KBM-7 (cell line): ENCODE measurements at regions not wholly inside any gene's neighbourhood (a gene's known extent, or its start where the extent isn't known, plus 50 kb on each side); places are given as distances from the start of the nearest gene placed in this dataset.
"Not testable (repeated sequence)": the region's sequence is repeated elsewhere in the genome, so short reads cannot be mapped to it uniquely, and the experiment has no call there.

Source experiments
- DNase-seq: peaks from one replicate; pipeline ENCODE4 v3.0.0-alpha.2; 2015
- in situ Hi-C: fragments of 300-500 bp; cut with MboI; formaldehyde crosslinking; loops from 2 replicates; pipeline ENCODE4 v1.14.3; 2020; ENCODE audit warnings: low sequenced_read_pairs, low pct_unique_long_range_greater_than_20kb, mixed read lengths

GRCh38 chr5:63743096-63743798, 219.0 kb downstream of the HTR1A start:
- DNase-seq, result no peak
- in situ Hi-C loops, result no loop called here

GRCh38 chr5:63732880-63733279, 229.4 kb downstream of the HTR1A start:
- in situ Hi-C loops, DNase-seq: not testable (repeated sequence)

GRCh38 chr5:63727583-63727982, 234.7 kb downstream of the HTR1A start:
- in situ Hi-C loops, result no loop called here
- no peak for DNase-seq

DNA sequence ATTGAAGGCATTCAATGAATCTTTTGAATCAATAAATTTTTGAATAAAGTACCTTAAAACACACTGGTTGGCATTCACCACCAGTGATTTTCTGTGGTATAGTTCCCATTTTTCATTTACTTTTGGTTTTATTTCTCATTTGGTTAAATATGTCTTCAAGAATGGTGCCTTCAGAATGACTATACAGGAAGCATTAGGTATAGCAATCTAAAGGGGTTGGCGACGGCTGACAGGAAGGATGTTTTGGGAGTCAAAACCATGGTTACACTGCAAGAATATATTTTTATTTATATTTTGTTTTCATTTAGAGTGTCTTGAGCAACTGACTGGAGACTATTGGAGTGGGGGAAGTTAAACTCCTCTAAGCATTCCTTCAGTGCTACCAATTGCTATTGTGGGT, 235.7 kb downstream of the HTR1A start:
- in situ Hi-C loops, result no loop called here
- DNase-seq, result no peak

DNA sequence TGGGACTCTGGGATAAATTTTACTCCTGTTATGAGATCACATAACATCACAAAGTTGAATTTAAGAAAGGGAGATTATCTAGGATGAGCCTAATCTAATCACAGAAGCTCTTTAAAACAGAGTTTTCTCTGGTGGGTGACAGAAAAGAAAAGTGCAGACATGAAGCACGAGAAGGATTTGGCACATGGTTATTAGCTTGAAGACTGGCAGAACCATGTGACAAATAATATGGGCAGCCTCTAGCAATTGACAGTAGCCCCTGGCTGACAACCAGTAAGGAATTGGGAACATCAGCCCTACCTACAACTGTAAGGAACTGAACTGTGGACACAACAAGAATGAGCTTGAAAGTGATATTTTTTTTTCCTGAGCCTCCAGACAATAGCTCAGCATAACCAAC, 243.1 kb downstream of the HTR1A start:
- in situ Hi-C loops, result no loop called here
- no peak for DNase-seq

- in situ Hi-C loops, result no loop called here
- DNase-seq, result no peak
Measured at GRCh38 chr5:63700241-63700640, 262.0 kb downstream of the HTR1A start.

GRCh38 chr5:63697811-63698210, 264.4 kb downstream of the HTR1A start:
- in situ Hi-C loops, result no loop called here

DNA sequence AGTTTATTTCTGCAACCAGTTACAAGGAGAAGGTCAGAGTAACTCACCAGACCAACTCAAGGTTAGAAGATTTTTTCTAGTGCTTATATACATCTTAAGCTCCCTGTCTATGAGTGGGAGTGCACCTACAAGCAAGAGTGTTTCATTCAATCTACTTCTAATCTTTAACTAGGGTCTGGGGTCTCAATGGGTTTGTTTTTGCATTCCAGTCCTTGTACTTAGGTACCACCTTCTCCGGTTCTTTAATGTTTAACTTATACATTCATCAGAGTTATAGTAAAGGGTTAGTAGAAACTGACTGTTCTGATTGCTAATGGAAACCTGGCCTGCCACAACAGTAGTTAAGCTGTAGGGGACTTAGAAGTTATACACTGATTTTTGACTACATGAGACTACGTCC, 271.7 kb downstream of the HTR1A start:
- no peak for DNase-seq
- in situ Hi-C loops, result no loop called here

More at GRCh38 chr5:63697811-63698210, 264.4 kb downstream of the HTR1A start:
- DNase-seq, result no peak

DNA sequence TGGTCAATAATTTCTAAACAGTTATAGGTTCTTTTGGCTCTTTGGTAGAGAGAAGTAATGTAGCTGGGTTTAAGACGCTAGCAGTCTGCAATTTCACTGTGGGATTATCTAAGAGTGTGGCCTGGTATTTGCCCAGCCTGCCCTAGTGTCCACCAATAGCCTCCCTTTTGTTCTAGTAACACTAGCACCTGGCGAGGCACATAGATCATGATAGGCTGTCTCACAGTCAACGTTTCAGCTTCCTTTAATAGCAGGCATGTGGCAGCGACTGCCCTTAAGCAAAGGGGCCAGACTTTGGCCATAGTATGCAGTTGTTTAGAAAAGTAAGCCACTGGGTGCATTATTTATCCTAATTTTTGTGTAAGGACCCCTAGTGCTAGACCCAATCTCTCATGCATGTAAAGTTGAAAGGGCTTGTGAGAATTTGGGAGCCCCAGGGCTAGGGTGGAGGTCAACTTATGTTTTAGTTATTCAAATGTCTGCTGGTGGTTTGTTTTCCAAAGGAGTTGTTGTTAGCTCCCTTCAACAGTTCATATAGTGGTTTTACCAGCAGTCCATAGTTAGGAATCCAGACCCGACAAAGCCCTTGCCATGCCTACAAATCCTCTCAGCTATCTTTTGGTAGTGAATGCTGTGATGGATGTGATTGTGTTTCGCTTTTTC, 274.3 kb downstream of the HTR1A start:
- in situ Hi-C loops, result no loop called here
- DNase-seq, result no peak

- in situ Hi-C loops, result no loop called here
- no peak for DNase-seq
Measured at GRCh38 chr5:63686938-63687337, 275.3 kb downstream of the HTR1A start.

GRCh38 chr5:63686181-63686580, 276.1 kb downstream of the HTR1A start:
- in situ Hi-C loops, result no loop called here
- no peak for DNase-seq

DNA sequence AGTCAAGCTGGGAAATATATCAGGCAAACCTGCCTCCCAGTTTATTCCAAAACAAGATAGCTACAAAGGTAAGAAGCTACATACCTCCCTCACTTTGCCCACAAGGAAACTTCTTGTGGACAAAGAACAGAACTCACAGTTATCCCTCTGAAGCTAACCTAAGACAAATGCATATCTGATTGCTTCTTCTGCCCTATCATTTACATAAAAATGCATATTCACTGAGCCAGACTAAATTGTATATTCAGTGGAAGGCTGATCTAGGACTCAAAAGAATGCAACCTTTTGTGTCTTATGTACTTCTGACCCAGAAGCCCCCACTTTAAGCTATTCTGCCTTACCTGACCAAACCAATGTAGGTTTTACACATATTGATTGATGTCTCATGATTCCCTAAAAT, 276.8 kb downstream of the HTR1A start:
- no peak for DNase-seq
- in situ Hi-C loops, result no loop called here

DNA sequence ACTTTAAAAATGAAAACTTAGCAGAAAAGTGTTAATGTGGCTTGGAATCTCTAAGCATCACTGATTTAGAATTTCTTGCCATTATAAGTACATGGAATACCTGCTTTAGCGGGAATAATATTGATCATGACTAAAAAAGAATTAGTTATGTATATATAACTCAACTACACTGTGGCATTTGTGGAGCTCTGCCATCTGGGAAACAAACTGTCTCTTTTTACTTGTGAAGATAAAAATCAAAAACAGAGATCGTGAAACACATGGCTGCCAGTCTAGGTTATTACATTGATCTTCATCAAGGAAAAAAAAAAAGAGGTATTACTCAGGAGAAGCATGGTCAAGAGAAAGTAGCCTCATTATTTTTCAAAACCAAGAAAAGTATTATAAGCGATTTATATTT, 287.4 kb downstream of the HTR1A start:
- in situ Hi-C loops, result no loop called here

DNA sequence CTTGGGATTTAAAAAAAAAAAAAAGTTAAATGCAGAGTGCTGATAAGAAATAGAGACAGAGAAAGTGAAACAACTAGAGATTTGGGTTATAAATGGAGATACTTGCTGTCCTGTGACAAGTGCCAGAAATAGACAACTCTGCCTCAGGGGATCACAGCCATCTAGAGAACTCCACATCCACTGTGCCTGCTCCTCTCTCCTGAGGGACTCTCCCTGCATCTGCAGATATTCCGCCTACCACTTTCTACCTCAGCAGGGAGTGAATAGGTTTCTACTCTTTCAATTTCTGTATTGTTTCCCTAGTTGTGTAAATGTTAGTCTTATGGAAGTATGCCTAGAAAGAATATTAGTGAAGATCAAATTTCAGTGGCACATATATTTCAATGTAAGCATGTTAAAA, 307.2 kb downstream of the HTR1A start:
- in situ Hi-C loops, result no loop called here

More for the DNA sequence above, 287.4 kb downstream of the HTR1A start:
- no peak for DNase-seq

DNA sequence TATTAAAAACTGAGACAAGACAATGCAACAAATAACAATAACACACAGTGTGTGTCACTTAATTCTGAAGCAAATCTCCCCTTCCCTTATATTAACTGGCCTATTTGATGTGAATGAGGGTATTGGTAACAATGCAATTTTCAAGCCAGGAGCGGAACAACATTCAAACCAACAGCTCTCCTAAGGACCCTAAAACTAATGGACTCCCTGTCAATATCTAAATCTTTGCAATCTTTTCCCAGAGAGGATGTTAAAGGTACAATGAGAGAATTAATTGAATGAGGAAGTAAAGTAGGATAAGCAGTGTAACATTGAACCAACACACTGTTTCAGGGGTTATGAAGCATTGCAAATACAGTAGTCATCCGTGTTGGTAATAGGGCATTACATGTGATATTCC, 311.7 kb downstream of the HTR1A start:
- no peak for DNase-seq
- in situ Hi-C loops, result no loop called here

More for the DNA sequence above, 307.2 kb downstream of the HTR1A start:
- no peak for DNase-seq

GRCh38 chr5:63648376-63648775, 313.9 kb downstream of the HTR1A start:
- in situ Hi-C loops, result no loop called here
- DNase-seq, result no peak

- DNase-seq, result no peak
- in situ Hi-C loops, result no loop called here
Measured at GRCh38 chr5:63629951-63630630, 332.2 kb downstream of the HTR1A start.

GRCh38 chr5:63613442-63613841, 348.8 kb downstream of the HTR1A start:
- no peak for DNase-seq
- in situ Hi-C loops, result no loop called here

DNA sequence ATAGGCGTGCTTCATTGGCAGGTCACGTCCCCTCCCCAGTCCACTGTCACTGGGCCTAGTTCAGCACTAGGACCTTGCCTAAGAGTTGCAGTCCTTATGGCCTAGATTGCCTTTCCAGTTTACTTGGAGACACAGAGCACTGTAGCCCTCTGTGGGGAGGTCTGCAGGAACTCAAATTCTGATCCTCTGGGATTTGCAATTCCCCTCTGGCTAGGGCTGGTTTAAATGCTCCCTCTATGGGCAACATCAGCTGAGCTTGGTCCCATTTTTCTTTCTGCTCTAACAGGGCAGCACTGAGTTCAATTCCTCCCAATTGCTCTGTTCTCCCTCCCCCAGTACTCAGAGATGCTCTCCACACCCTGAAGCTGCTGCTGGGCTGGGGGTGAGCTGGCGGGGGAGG, 358.2 kb downstream of the HTR1A start:
- DNase-seq, result no peak
- in situ Hi-C loops, result no loop called here

DNA sequence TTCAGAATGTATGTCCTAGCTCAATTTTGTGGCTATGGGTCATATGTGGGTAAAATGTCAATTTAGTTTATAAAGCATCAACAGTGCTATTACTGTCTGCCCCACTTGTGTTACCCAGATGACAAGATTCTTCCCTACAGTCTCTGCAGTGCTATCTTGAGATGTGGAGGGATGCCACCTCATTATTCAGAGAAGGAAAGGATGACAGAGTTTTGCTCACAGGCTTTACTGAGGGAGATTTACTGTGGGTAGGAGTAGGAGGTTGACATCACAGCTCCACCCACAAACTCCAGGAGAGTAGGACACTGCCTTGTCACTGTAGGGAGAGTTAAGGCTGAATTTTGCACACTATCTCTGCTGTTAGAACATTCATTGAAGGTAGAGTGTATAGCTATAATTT, 359.3 kb downstream of the HTR1A start:
- no peak for DNase-seq
- in situ Hi-C loops, result no loop called here
